ENCODE measurements at regions not wholly inside any gene's neighbourhood (a gene's known extent, or its start where the extent isn't known, plus 50 kb on each side); places are given as distances from the start of the nearest gene placed in this dataset.

DNA sequence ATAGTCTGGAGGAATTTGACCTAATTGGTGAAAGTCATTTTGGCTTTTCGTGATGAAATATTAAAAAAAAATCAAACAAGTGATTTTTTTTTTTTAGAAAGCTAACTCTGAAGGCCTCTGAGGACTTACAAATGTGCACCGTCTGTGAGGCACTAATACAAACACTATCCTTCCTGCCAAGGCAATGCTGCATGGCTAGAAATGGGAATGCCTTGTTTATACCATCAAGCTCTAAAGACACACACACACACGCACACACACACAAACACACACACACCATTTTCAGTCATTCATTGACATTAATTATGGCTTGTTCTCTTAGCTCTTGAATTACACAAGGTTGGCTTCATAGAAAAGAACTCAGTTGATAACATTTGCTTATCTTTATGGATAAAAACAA, 1242.0 kb upstream of the ACVR2A start:
- no peaks in the 10 kb centered on the region for H3K4me1 Mint-ChIP-seq (ENCODE audit: low read depth)
- H3K9me3 Mint-ChIP-seq, result no peaks in the 10 kb centered on the region
- CTCF ChIA-PET, result no interaction called here
- intact Hi-C loops (cut with micrococcal nuclease), result no loop called here
- POLR2A ChIA-PET, result no interaction called here
- no peak overlapping the region for H3K4me3 Mint-ChIP-seq
- no peaks in the 10 kb centered on the region for H3K27me3 Mint-ChIP-seq
- H3K27ac Mint-ChIP-seq, result no peak overlapping the region
- H3K36me3 Mint-ChIP-seq, result no peaks in the 10 kb centered on the region
- no peak for DNase-seq

DNA sequence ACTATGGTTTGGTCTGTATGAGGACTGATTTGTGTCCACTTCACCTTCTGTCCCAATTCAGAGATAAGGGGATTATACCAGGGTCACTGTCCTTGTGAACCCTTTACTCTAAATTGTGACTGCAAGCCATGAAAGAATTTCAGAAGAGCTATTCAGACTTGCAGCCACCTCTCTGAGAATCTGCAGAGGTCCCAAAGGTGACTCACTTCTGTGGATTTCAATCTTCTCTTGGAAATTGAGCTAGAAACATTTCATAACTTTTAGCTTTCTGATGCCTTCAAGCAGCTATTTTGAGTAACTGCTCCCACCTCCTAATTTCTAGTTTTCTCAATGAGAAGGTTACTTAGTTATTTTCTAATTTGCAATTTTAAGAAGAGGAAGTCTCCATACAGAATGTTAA, 1242.4 kb upstream of the ACVR2A start:
- Mint-ChIP-seq H3K4me1 (ENCODE audit: low read depth) (no peaks in the 10 kb centered on the region), H3K27me3 (no peaks in the 10 kb centered on the region), H3K36me3 (no peaks in the 10 kb centered on the region), H3K27ac (no peak overlapping the region), H3K9me3 (no peaks in the 10 kb centered on the region), H3K4me3 (no peak overlapping the region)
- ChIA-PET CTCF (no interaction called here), POLR2A (no interaction called here)
- no peak for DNase-seq
- intact Hi-C loops (cut with micrococcal nuclease), result no loop called here

DNA sequence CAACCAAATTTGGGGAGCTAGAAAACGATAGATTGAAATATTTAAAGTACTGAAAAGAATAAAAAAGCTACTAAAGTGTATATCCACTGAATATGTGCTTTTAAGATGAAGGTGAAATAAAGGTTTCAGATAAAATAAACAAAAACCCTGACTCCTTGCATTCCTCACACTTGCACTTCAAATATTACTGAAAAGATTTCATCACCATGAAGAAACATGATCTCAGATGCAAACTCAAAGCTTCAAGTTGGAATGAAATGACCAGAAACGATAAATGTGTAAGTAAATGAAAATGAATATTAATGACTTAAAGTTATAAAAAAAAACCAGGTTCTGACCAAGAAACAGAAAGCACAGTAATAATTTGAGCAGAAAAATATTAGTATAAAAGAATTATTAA, 1246.0 kb upstream of the ACVR2A start:
- Mint-ChIP-seq H3K9me3 (peaks cover 2% of the 10 kb centered on the region), H3K4me3 (no peak overlapping the region), H3K4me1 (ENCODE audit: low read depth) (no peaks in the 10 kb centered on the region), H3K27ac (no peak overlapping the region), H3K36me3 (no peaks in the 10 kb centered on the region), H3K27me3 (no peaks in the 10 kb centered on the region)
- CTCF ChIA-PET, result no interaction called here
- POLR2A ChIA-PET, result no interaction called here
- no peak for DNase-seq
- intact Hi-C loops (cut with micrococcal nuclease), result no loop called here

DNA sequence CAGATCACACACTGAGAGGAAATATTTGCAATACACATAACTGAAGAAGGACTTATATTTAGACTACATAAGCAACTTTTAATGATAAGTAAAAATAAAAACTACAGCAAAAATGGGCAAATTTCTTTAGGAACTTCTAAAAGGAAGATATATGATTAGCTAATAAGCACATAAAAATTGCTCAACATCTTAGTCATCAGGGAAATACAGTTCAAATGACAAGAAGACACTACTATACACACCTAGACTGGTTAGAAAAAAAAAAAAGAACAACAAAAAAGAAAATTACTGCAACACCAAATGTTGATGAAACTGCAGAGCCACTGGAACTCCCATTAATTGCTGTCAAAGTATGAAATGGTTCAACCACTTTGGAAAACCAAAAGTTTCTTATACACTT, 1247.5 kb upstream of the ACVR2A start:
- no peak overlapping the region for H3K27ac Mint-ChIP-seq
- no peak overlapping the region for H3K4me3 Mint-ChIP-seq
- no peak for DNase-seq
- peaks cover 2% of the 10 kb centered on the region for H3K9me3 Mint-ChIP-seq
- CTCF ChIA-PET, result no interaction called here
- POLR2A ChIA-PET, result no interaction called here
- intact Hi-C loops (cut with micrococcal nuclease), result no loop called here
- H3K36me3 Mint-ChIP-seq, result no peaks in the 10 kb centered on the region
- no peaks in the 10 kb centered on the region for H3K27me3 Mint-ChIP-seq
- no peaks in the 10 kb centered on the region for H3K4me1 Mint-ChIP-seq (ENCODE audit: low read depth)

DNA sequence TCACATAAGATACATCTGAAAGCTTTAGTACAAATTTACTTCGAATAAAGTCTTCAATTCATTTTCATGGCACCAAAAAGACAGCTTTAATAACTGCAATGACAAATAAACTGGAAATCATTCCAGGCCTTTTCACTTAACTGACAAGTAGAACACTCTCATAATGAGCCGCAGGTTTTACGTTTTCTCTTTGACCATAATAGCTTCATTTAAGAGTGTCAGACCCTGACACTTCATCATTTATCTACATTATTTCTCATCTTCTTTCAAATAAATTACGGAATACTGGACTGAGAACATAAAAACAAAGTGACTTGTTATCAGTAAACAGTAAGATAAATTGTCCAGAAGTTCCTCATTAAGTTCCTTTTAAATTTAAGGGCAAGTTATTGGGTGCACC, 1252.9 kb upstream of the ACVR2A start:
- ChIA-PET CTCF (no interaction called here), POLR2A (no interaction called here)
- no peak overlapping the region for H3K4me3 Mint-ChIP-seq
- H3K9me3 Mint-ChIP-seq, result peaks cover 2% of the 10 kb centered on the region
- no peak overlapping the region for H3K27ac Mint-ChIP-seq
- DNase-seq, result no peak
- intact Hi-C loops (cut with micrococcal nuclease), result no loop called here
- no peaks in the 10 kb centered on the region for H3K36me3 Mint-ChIP-seq
- no peaks in the 10 kb centered on the region for H3K4me1 Mint-ChIP-seq (ENCODE audit: low read depth)
- H3K27me3 Mint-ChIP-seq, result no peaks in the 10 kb centered on the region

DNA sequence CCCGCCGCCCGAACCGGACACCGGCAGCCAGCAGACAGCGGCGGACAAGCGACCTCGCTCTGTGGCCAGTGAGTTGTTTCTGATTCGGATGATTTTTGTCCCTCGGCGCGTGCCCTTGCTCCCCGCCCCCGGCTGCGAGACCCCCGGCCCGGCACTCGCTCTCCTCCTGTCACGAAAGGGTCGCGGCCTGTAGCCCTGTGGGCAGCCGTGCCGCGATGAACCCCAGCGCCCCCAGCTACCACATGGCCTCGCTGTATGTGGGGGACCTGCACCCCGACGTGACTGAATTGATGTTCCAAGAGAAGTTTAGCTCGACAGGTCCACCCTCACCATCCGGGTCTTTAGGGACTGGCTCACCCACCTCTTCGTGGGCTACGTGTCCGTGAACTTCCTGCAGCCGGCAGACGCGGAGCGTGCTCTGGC, 1257.5 kb upstream of the ACVR2A start:
- Mint-ChIP-seq H3K4me3 (no peak overlapping the region), H3K27ac (no peak overlapping the region), H3K27me3 (no peaks in the 10 kb centered on the region), H3K4me1 (ENCODE audit: low read depth) (no peaks in the 10 kb centered on the region), H3K9me3 (peaks cover 3% of the 10 kb centered on the region), H3K36me3 (no peaks in the 10 kb centered on the region)
- ChIA-PET POLR2A (no interaction called here), CTCF (no interaction called here)
- intact Hi-C loops (cut with micrococcal nuclease), result no loop called here
- no peak for DNase-seq

DNA sequence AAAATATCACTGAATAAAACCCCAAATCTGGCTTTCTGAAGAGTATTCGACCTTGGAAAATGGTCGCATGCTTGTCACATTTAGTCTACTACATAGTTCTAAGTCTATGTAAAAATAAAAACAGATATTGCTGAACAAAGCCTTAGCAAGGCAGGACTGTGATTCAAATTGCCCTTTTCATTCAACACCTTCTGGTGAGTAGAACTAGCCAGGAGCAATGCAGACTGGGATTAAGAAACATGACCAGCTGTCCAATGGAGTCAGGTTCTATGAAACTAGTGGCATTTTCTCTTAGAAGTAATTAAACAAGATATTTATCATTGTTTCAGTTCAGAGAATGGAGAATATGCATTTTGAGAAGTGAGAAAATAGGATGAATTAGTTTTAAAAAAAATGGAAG, 1260.5 kb upstream of the ACVR2A start:
- no peak for DNase-seq
- Mint-ChIP-seq H3K27me3 (no peaks in the 10 kb centered on the region), H3K9me3 (peaks cover 3% of the 10 kb centered on the region), H3K36me3 (no peaks in the 10 kb centered on the region), H3K27ac (no peak overlapping the region), H3K4me1 (ENCODE audit: low read depth) (no peaks in the 10 kb centered on the region), H3K4me3 (no peak overlapping the region)
- ChIA-PET POLR2A (no interaction called here), CTCF (no interaction called here)
- intact Hi-C loops (cut with micrococcal nuclease), result no loop called here

DNA sequence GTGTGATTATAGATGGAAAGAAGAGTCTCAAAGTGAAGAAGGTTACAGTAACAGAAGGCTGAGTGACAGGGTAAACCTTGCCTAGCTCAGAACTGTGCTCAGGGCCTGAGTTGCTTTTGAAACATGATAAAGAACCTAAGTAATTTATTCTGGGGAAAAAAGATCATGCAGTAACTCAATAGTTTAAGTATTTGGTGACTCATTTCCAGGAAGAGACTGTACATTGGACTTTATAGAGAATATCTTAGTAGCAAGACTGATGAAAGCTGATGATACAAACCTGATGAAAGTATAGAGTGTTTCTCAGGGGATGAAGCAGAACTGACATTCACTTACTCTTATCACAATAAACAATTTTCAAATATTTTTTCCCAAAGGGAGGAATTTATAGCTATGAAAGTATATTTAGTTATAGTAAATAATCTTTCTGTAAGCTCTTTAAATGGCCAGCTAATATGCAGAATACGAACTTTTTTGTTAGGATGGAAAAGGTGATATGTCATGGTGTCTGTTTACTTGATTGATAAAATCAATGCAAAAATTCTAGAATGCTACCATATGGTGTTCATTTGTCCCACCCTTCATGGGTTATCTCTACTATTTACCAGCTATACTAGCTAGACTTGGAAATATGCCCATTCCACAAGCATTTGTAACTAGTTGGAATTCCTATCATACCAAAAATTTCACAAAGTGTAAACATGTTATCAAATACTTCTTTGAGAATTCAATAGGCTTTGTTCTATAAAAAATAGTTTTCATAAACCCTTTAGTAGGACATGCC, 1265.5 kb upstream of the ACVR2A start:
- peaks cover 3% of the 10 kb centered on the region for H3K9me3 Mint-ChIP-seq
- no peak overlapping the region for H3K27ac Mint-ChIP-seq
- no peaks in the 10 kb centered on the region for H3K27me3 Mint-ChIP-seq
- H3K36me3 Mint-ChIP-seq, result no peaks in the 10 kb centered on the region
- no peaks in the 10 kb centered on the region for H3K4me1 Mint-ChIP-seq (ENCODE audit: low read depth)
- intact Hi-C loops (cut with micrococcal nuclease), result no loop called here
- POLR2A ChIA-PET, result no interaction called here
- DNase-seq, result no peak
- CTCF ChIA-PET, result no interaction called here
- H3K4me3 Mint-ChIP-seq, result no peak overlapping the region

DNA sequence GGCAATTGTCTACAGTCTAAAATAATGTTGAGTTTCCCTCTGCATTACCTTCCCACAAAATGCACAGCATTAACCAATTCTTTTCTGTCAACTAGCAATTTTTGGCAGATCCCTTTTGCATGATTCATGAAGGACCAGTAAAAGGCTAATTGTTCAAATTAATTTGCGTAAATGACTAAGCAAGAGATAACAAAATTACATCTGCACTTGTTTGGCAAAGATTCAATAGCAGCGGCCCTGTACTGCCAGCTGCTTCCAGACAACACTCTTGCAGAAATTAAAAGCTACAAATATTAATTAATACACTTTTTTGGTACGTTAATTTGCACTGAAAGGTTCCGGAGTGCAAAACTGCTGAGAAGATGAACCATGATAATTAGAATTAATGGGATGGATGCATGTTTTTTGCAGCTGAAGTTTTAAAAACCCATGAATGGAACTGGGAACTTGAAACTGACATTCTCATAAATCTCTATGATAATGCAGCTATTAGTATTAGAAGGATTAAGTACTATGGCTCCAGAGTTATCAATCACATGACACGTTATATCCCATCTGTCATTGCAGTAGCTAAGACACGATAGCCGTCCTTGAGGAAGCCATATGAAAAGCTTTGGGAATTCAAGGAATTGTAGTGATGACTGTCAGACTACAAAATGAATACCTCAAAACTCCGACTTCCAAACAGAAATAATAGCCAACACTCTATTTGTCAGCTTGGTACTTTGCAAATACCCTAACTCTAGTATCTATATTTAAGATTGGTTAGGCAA, 1268.3 kb upstream of the ACVR2A start:
- Mint-ChIP-seq H3K27me3 (no peaks in the 10 kb centered on the region), H3K36me3 (no peaks in the 10 kb centered on the region), H3K27ac (no peak overlapping the region), H3K4me1 (ENCODE audit: low read depth) (no peaks in the 10 kb centered on the region), H3K9me3 (no peaks in the 10 kb centered on the region), H3K4me3 (no peak overlapping the region)
- POLR2A ChIA-PET, result no interaction called here
- DNase-seq, result no peak
- CTCF ChIA-PET, result no interaction called here
- intact Hi-C loops (cut with micrococcal nuclease), result no loop called here

DNA sequence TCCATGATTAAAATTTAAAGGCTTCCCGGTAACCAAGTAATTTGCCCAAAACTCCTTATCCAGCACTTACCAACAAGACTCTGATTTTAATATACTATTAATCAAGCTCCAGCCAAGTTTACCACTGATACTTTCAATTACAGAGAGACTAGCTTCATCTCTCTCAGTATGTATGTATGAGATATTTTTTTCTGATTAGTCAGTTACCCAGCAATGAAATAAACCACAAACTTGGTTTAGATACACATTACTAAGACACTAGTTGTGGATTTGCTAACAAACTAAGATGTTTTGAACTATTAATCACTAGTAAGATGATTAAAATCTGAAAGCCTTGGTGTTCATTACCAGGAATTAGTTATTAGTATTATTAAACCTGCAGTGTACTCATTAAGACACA, 1272.2 kb upstream of the ACVR2A start:
- ChIA-PET POLR2A (no interaction called here), CTCF (no interaction called here)
- intact Hi-C loops (cut with micrococcal nuclease), result no loop called here

DNA sequence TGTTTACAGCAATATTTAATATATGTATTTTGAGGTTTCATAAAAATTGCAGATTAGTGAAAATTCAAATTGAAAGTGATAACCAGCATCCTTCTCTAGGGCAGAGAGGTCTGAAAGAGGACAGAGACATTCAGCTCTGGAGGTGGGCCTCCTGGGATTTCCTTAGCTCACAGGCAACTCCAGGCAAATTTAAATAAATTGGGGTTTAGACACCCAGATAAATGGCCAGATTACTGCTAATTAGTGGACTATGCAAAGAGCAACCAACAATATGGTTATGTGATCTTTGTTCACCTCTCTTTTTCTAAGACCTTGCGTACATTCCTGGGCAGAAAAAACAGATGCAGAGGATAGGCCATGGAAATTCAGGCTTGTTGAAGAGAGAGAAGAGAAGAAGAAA, 1282.8 kb upstream of the ACVR2A start:
- POLR2A ChIA-PET, result no interaction called here

More for the DNA sequence above, 1272.2 kb upstream of the ACVR2A start:
- Mint-ChIP-seq H3K4me3 (no peak overlapping the region), H3K27ac (no peak overlapping the region), H3K36me3 (no peaks in the 10 kb centered on the region), H3K9me3 (no peaks in the 10 kb centered on the region), H3K4me1 (ENCODE audit: low read depth) (no peaks in the 10 kb centered on the region), H3K27me3 (no peaks in the 10 kb centered on the region)
- DNase-seq, result no peak

DNA sequence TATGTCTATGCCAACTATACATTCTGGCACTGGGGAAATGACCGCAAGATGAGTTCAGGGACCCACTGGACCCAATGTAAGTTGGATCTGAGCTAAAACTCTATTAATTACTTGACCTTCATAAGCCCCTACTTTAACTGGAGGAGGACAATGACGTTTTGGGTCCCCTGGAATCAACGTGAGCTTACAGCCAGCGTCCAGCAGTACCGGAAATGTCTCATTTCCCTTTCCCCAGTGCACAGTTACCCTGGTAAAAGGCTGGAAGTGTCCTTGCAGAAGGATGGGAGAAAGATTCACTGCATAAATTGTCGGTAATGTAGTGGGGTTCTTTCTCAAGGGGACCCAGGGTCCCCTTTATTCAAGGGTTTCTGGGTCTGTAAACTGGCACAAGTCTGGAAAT, 1297.6 kb upstream of the ACVR2A start:
- ChIA-PET POLR2A (no interaction called here), CTCF (no interaction called here)
- Mint-ChIP-seq H3K4me3 (no peak overlapping the region), H3K27ac (no peak overlapping the region), H3K9me3 (peaks cover 2% of the 10 kb centered on the region), H3K36me3 (no peaks in the 10 kb centered on the region), H3K27me3 (no peaks in the 10 kb centered on the region), H3K4me1 (ENCODE audit: low read depth) (no peaks in the 10 kb centered on the region)
- no peak for DNase-seq
- intact Hi-C loops (cut with micrococcal nuclease), result no loop called here

More for the DNA sequence above, 1282.8 kb upstream of the ACVR2A start:
- CTCF ChIA-PET, result no interaction called here
- Mint-ChIP-seq H3K4me1 (ENCODE audit: low read depth) (no peaks in the 10 kb centered on the region), H3K36me3 (no peaks in the 10 kb centered on the region), H3K27me3 (no peaks in the 10 kb centered on the region), H3K4me3 (no peak overlapping the region), H3K9me3 (no peaks in the 10 kb centered on the region), H3K27ac (no peak overlapping the region)
- DNase-seq, result no peak
- intact Hi-C loops (cut with micrococcal nuclease), result no loop called here

DNA sequence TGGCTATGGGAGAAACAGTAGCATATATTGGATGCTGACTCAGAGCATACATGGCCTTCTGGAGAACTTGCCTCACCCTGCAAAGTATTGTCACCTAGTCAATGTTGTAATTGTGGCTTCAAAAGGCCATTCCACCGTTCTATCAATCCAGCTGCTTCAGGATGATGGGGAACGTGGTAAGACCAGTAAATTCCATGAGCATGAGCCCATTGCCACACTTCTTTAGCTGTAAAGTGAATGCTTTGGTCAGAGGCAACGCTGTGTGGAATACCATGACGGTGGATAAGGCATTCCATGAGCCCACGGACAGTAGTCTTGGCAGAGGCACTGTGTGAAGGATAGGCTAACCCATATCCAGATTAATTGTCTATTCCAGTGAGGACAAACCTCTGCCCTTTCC, 1300.1 kb upstream of the ACVR2A start:
- Mint-ChIP-seq H3K4me3 (no peak overlapping the region), H3K27me3 (no peaks in the 10 kb centered on the region), H3K36me3 (no peaks in the 10 kb centered on the region), H3K27ac (no peak overlapping the region), H3K4me1 (ENCODE audit: low read depth) (no peaks in the 10 kb centered on the region), H3K9me3 (peaks cover 2% of the 10 kb centered on the region)
- POLR2A ChIA-PET, result no interaction called here
- CTCF ChIA-PET, result no interaction called here
- intact Hi-C loops (cut with micrococcal nuclease), result no loop called here
- no peak for DNase-seq
